Muscle layer of duodenum (tissue), 2 donors: ENCODE measurements at regions not wholly inside any gene's neighbourhood (a gene's known extent, or its start where the extent isn't known, plus 50 kb on each side); places are given as distances from the start of the nearest gene placed in this dataset.

ENCODE experiments used
- H3K27ac ChIP-seq: one replicate; pipeline ENCODE4 v1.7.0; 2013; ENCODE audit warnings: mild to moderate bottlenecking, low read length
- H3K27me3 ChIP-seq: one replicate; pipeline ENCODE4 v1.7.0; 2013; ENCODE audit warnings: low read depth, mild to moderate bottlenecking, control low read depth, low read length
- H3K36me3 ChIP-seq, 2 donors: one replicate each; pipeline ENCODE4 v1.7.0; 2013; ENCODE audit warnings: low read length in 2 of 2, control low read depth in 1 of 2, mild to moderate bottlenecking in 1 of 2; ENCODE audit not compliant: insufficient read depth in 2 of 2, control insufficient read depth in 1 of 2
- H3K4me1 ChIP-seq, 2 donors: one replicate each; pipeline ENCODE4 v1.7.0; 2013; ENCODE audit warnings: low read length in 2 of 2, mild to moderate bottlenecking in 2 of 2, control low read depth in 1 of 2, moderate library complexity in 1 of 2; ENCODE audit not compliant: insufficient read depth in 2 of 2, control insufficient read depth in 1 of 2
- H3K4me3 ChIP-seq, 2 donors: one replicate each; pipeline ENCODE4 v1.7.0; 2013; ENCODE audit warnings: low read length in 2 of 2, low read depth in 1 of 2, mild to moderate bottlenecking in 1 of 2
- H3K9me3 ChIP-seq, 2 donors: one replicate each; pipeline ENCODE4 v1.7.0; 2013; ENCODE audit warnings: low read length in 2 of 2, control low read depth in 1 of 2, mild to moderate bottlenecking in 1 of 2; ENCODE audit not compliant: control insufficient read depth in 1 of 2
- donor health status: healthy.

- Histone ChIP-seq H3K36me3 (no peaks in the 10 kb centered on the region), H3K27ac (no peak overlapping the region), H3K27me3 (no peaks in the 10 kb centered on the region), H3K4me3 (no peak overlapping the region), H3K4me1 (no peaks in the 10 kb centered on the region), H3K9me3 (no peaks in the 10 kb centered on the region)
Measured at GRCh38 chr9:23254404-23255184, 571.4 kb downstream of the ELAVL2 start.

DNA sequence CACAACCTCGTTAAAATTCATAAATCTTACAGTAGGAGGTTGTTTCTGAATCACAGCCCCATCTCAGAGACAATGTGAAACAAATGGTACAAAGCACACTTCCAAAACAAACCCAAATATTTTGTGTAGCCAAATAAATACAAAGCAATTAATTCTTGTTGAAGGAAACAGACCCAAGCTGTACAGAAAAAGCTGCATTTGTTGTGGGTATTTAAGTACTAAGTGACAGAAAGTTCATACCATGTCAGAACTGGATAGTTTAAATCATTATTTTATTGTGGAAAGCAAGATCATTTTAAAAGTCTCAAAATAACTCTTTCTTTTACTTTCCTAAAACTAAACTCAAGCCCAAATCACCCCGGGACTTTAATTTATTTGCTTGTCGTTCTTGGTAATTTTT, 570.7 kb downstream of the ELAVL2 start:
- H3K27me3 ChIP-seq, result no peaks in the 10 kb centered on the region

GRCh38 chr9:23258569-23258968, 567.5 kb downstream of the ELAVL2 start:
- H3K4me3 ChIP-seq, result no peak overlapping the region
- H3K27ac ChIP-seq, result no peak overlapping the region
- H3K9me3 ChIP-seq, result no peaks in the 10 kb centered on the region
- H3K27me3 ChIP-seq, result no peaks in the 10 kb centered on the region
- no peaks in the 10 kb centered on the region for H3K36me3 ChIP-seq
- no peaks in the 10 kb centered on the region for H3K4me1 ChIP-seq

More for the DNA sequence above, 570.7 kb downstream of the ELAVL2 start:
- Histone ChIP-seq H3K27ac (no peak overlapping the region), H3K36me3 (no peaks in the 10 kb centered on the region), H3K9me3 (no peaks in the 10 kb centered on the region), H3K4me3 (no peak overlapping the region), H3K4me1 (no peaks in the 10 kb centered on the region)

DNA sequence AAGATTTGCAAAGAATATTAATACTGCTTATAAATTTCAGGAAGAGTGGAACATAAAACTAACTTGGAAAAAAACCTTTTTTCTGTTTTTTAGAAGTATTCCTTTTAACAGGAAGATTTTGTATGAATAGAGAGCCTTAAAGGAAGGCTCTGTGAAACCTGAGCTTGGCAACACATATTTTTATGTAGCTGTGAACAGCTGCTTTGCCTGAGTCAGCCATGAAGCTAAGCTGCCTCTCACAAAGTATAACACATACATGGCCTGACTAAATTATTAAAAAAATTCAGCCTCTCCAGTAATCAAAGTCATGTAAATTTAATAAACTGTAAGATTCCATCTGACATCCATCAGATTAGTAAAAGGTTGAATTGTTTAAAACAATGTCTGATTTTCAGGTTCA, 547.5 kb downstream of the ELAVL2 start:
- H3K27ac ChIP-seq, result no peak overlapping the region
- no peaks in the 10 kb centered on the region for H3K36me3 ChIP-seq
- no peaks in the 10 kb centered on the region for H3K4me1 ChIP-seq
- H3K27me3 ChIP-seq, result no peaks in the 10 kb centered on the region
- H3K4me3 ChIP-seq, result no peak overlapping the region
- no peaks in the 10 kb centered on the region for H3K9me3 ChIP-seq

DNA sequence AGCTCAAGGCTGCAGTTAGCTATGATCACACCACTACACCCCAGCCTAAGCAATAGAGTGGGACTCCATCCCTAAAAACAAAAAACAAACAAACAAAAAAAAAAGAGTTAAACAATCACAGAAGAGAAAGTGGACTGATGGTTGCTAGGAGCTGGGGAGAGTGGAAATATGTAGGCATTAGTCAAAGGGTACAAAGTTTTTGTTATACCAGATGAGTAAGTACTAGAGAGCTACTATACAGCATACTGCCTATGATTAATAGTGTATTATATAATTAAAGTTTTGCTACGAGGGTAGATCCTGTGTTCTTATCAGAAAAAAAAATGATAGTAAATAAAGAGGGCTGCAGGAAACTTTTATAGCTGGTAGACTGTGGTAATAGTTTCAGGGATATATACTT, 538.6 kb downstream of the ELAVL2 start:
- Histone ChIP-seq H3K27me3 (no peaks in the 10 kb centered on the region), H3K4me3 (no peak overlapping the region), H3K4me1 (no peaks in the 10 kb centered on the region), H3K9me3 (no peaks in the 10 kb centered on the region), H3K27ac (no peak overlapping the region), H3K36me3 (no peaks in the 10 kb centered on the region)

GRCh38 chr9:23288545-23288944, 537.5 kb downstream of the ELAVL2 start:
- no peaks in the 10 kb centered on the region for H3K9me3 ChIP-seq
- H3K4me1 ChIP-seq, result no peaks in the 10 kb centered on the region
- H3K4me3 ChIP-seq, result no peak overlapping the region
- H3K36me3 ChIP-seq, result no peaks in the 10 kb centered on the region
- no peaks in the 10 kb centered on the region for H3K27me3 ChIP-seq
- no peak overlapping the region for H3K27ac ChIP-seq

GRCh38 chr9:23290973-23291372, 535.1 kb downstream of the ELAVL2 start:
- no peaks in the 10 kb centered on the region for H3K27me3 ChIP-seq
- H3K27ac ChIP-seq, result no peak overlapping the region
- H3K4me1 ChIP-seq, result no peaks in the 10 kb centered on the region
- no peak overlapping the region for H3K4me3 ChIP-seq
- no peaks in the 10 kb centered on the region for H3K9me3 ChIP-seq
- H3K36me3 ChIP-seq, result no peaks in the 10 kb centered on the region

GRCh38 chr9:23302281-23302680, 523.8 kb downstream of the ELAVL2 start:
- H3K9me3 ChIP-seq, result no peaks in the 10 kb centered on the region
- no peak overlapping the region for H3K4me3 ChIP-seq
- no peak overlapping the region for H3K27ac ChIP-seq
- H3K4me1 ChIP-seq, result no peaks in the 10 kb centered on the region
- no peaks in the 10 kb centered on the region for H3K27me3 ChIP-seq
- no peaks in the 10 kb centered on the region for H3K36me3 ChIP-seq

DNA sequence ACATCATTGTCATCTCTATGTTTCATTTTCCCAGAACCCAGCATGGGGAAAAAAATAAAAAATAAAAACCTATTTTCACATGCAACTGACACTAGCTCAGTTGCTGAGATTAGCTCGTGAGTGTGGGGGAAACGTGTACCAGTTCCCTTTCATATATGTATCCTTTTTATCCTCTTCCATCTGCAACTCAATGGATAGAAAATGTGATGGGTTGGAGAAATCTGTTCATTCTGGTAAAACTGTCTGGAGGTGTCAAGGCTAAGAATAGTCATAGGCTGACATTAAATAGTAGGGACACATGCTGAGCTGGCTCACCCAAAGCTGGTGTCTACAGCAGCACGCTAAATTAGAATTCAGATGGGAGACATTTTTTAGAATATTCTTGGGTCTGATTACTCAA, 519.3 kb downstream of the ELAVL2 start:
- Histone ChIP-seq H3K4me1 (no peaks in the 10 kb centered on the region), H3K9me3 (no peaks in the 10 kb centered on the region), H3K27me3 (no peaks in the 10 kb centered on the region), H3K4me3 (no peak overlapping the region), H3K27ac (no peak overlapping the region), H3K36me3 (no peaks in the 10 kb centered on the region)

DNA sequence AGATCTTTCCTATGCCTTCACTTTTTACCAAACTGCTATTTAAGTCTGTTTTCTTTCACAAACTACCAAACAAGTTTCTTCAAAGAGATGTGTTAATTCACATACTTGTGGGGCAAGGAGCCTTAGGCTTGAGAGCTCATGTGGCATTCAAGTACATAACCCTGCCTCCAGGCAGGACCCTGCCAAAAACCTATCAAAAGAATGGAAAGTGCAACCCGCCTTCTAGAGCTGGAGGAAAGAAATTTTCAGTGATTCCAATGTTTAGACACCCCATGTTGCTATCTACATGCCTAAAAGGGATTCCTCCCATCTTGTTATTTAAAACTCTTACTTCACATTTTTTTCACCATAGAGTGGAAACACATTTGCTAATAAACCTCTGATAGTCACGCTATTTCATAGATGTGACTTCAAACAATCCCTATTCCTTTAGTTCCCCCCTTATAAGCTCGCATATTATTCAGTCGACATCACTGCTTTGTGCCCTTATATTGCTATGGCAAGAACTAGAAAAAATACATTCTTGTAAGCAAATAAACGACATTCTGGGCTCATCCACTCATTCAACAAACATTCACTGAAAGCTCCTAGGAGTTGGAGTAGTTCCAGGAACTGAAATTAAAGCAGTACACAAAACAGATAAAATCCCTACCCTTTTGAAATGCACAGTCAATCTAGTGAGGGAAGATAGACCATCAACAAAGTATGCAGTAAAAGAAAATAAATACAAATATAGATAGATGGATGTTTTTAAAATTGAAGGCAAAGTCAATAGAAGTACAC, 518.1 kb downstream of the ELAVL2 start:
- H3K4me3 ChIP-seq, result no peak overlapping the region
- no peaks in the 10 kb centered on the region for H3K27me3 ChIP-seq
- no peaks in the 10 kb centered on the region for H3K9me3 ChIP-seq
- no peak overlapping the region for H3K27ac ChIP-seq
- no peaks in the 10 kb centered on the region for H3K36me3 ChIP-seq
- H3K4me1 ChIP-seq, result no peaks in the 10 kb centered on the region

GRCh38 chr9:23309800-23310199, 516.2 kb downstream of the ELAVL2 start:
- H3K36me3 ChIP-seq, result no peaks in the 10 kb centered on the region
- no peaks in the 10 kb centered on the region for H3K9me3 ChIP-seq
- no peaks in the 10 kb centered on the region for H3K4me1 ChIP-seq
- no peak overlapping the region for H3K27ac ChIP-seq
- no peak overlapping the region for H3K4me3 ChIP-seq
- no peaks in the 10 kb centered on the region for H3K27me3 ChIP-seq
